ENCODE measurements at regions not wholly inside any gene's neighbourhood (a gene's known extent, or its start where the extent isn't known, plus 50 kb on each side); places are given as distances from the start of the nearest gene placed in this dataset.

DNA sequence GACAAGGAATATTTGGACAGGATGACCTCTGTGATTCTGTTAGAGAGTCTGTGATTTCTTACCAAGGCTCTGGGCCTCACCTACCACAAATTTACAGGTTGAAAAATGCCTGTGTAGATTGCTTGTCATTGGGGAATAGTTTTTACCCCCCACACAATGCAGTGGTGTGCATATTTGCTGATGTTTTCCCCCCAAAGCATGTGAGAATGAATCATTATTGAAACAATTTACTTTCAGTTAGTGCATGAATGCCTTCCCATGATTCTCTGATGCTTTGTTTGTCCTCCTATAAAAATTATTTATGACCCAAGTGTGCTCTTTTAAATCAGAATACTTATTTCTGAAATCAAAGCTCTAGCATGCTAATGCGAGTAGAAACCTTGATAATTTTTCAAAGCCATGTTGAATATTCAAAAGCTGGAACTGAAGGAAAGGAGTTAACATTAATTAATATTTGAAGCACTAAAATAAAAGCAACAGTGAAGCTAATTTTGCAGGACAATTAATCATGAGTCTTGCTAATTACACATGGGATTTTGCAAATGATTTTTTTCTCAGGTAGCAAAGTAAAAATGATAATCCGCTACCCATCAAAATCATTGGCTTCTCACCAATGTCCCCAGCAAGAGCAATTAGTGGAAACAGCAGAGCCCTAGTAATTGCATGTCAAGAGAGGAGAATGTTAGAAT is 361.2 kb upstream of the HNRNPA3 start:
- intact Hi-C loops (cut with DNase I), result no loop called here
- H3K4me1 ChIP-seq (ENCODE audit: control insufficient read depth, insufficient read depth, low read length), result no peaks in the 10 kb centered on the region
- H3K9me3 ChIP-seq (ENCODE audit: control insufficient read depth, low read length), result no peaks in the 10 kb centered on the region
- ATAC-seq (no peak), DNase-seq (no peak)
- H3K4me3 ChIP-seq (ENCODE audit: low read length), result no peak overlapping the region
- H3K27ac ChIP-seq (ENCODE audit: low read length), result no peak overlapping the region
- WGBS, result 92% methylated on average over 2 of the region's 2 CpGs
- no peaks in the 10 kb centered on the region for H3K27me3 ChIP-seq (ENCODE audit: control insufficient read depth, insufficient read depth)

GRCh38 chr2:176851889-176852483 is 360.6 kb upstream of the HNRNPA3 start:
- 93% methylated on average over 1 of the region's 1 CpG for WGBS
- intact Hi-C loops (cut with DNase I), result no loop called here
- no peaks in the 10 kb centered on the region for H3K9me3 ChIP-seq (ENCODE audit: control insufficient read depth, low read length)
- H3K4me3 ChIP-seq (ENCODE audit: low read length), result no peak overlapping the region
- ATAC-seq (no peak), DNase-seq (no peak)
- H3K27me3 ChIP-seq (ENCODE audit: control insufficient read depth, insufficient read depth), result no peaks in the 10 kb centered on the region
- H3K27ac ChIP-seq (ENCODE audit: low read length), result no peak overlapping the region
- H3K4me1 ChIP-seq (ENCODE audit: control insufficient read depth, insufficient read depth, low read length), result no peaks in the 10 kb centered on the region

GRCh38 chr2:176852667-176853066 is 359.9 kb upstream of the HNRNPA3 start:
- Histone ChIP-seq H3K4me3 (ENCODE audit: low read length) (no peak overlapping the region), H3K27me3 (ENCODE audit: control insufficient read depth, insufficient read depth) (no peaks in the 10 kb centered on the region), H3K4me1 (ENCODE audit: control insufficient read depth, insufficient read depth, low read length) (no peaks in the 10 kb centered on the region), H3K9me3 (ENCODE audit: control insufficient read depth, low read length) (no peaks in the 10 kb centered on the region), H3K27ac (ENCODE audit: low read length) (no peak overlapping the region)
- intact Hi-C loops (cut with DNase I), result no loop called here
- ATAC-seq (no peak), DNase-seq (no peak)
- WGBS, result 50% methylated on average over 3 of the region's 3 CpGs

DNA sequence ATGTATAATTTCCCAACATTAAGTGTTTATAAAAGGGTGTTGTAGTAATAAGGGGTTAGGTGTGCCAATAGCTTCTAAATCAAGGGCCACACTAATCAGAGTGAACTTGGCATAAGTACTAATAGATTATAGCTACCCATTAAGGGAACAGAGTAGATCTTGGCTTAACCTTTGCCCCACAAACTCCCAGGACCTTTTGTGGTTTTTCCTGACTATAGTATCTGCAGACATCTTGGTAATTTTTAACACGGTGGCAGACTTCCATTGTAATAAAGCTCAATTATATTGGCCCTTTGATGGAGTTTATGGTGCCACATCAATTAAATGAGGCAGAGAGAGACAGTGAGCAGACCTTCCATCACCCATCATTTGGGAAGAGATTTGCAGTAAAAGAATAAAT is 358.5 kb upstream of the HNRNPA3 start:
- WGBS, result 82% methylated on average over 1 of the region's 1 CpG
- no peaks in the 10 kb centered on the region for H3K27me3 ChIP-seq (ENCODE audit: control insufficient read depth, insufficient read depth)
- no peak overlapping the region for H3K27ac ChIP-seq (ENCODE audit: low read length)
- DNase-seq, result no peak
- ATAC-seq, result no peak
- H3K9me3 ChIP-seq (ENCODE audit: control insufficient read depth, low read length), result no peaks in the 10 kb centered on the region
- H3K4me3 ChIP-seq (ENCODE audit: low read length), result no peak overlapping the region
- H3K4me1 ChIP-seq (ENCODE audit: control insufficient read depth, insufficient read depth, low read length), result no peaks in the 10 kb centered on the region
- intact Hi-C loops (cut with DNase I), result no loop called here

DNA sequence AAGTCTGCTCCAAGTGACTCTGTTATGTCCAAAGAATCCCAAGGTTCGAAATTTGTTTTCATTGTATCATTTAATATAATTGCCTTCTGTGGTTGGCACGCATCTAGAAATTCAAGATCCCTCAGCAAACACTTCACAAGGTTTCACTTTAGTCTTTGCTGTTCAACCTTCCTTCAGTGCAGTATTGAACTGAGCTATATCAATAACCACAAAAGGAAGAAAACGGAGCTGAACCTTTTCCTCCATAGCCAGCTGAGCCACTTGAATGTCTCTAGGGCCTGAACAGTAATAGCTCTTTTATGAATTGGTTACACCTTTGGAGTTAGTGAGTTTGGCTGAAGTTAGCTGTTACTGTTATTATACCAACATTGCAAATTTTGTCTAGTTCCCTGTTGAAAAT is 357.7 kb upstream of the HNRNPA3 start:
- WGBS, result 88% methylated on average over 3 of the region's 3 CpGs
- no peak for ATAC-seq

DNA sequence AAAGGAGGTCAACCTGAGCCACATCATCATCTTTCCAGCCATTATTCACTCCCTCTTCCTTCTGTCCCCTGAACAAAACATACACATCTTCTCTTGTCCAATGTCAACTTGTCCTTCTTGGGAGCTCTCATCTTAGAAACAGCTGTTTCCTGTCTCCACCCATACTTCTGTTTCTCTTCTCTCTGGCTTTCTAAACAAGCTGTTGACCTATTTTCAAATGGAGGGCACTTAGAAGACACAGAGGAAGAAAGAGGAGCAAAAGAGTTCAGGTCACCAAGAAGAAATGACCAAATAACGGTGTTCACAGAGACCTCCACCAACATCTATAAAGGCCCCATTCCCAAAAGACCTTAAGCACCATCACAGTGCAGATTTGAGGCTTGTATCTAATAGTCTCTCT is 355.9 kb upstream of the HNRNPA3 start:
- no peaks in the 10 kb centered on the region for H3K9me3 ChIP-seq (ENCODE audit: control insufficient read depth, low read length)
- WGBS, result 60% methylated on average over 1 of the region's 1 CpG
- intact Hi-C loops (cut with DNase I), result no loop called here
- no peaks in the 10 kb centered on the region for H3K4me1 ChIP-seq (ENCODE audit: control insufficient read depth, insufficient read depth, low read length)
- H3K4me3 ChIP-seq (ENCODE audit: low read length), result no peak overlapping the region
- no peaks in the 10 kb centered on the region for H3K27me3 ChIP-seq (ENCODE audit: control insufficient read depth, insufficient read depth)
- no peak for DNase-seq
- ATAC-seq, result no peak
- no peak overlapping the region for H3K27ac ChIP-seq (ENCODE audit: low read length)

More for the DNA sequence above, 357.7 kb upstream of the HNRNPA3 start:
- Histone ChIP-seq H3K27me3 (ENCODE audit: control insufficient read depth, insufficient read depth) (no peaks in the 10 kb centered on the region), H3K4me1 (ENCODE audit: control insufficient read depth, insufficient read depth, low read length) (no peaks in the 10 kb centered on the region), H3K27ac (ENCODE audit: low read length) (no peak overlapping the region), H3K9me3 (ENCODE audit: control insufficient read depth, low read length) (no peaks in the 10 kb centered on the region), H3K4me3 (ENCODE audit: low read length) (no peak overlapping the region)
- no peak for DNase-seq
- intact Hi-C loops (cut with DNase I), result no loop called here

- H3K4me3 ChIP-seq (ENCODE audit: low read length), result no peak overlapping the region
- H3K27me3 ChIP-seq (ENCODE audit: control insufficient read depth, insufficient read depth), result no peaks in the 10 kb centered on the region
- intact Hi-C loops (cut with DNase I), result no loop called here
- no peak overlapping the region for H3K27ac ChIP-seq (ENCODE audit: low read length)
- no peaks in the 10 kb centered on the region for H3K9me3 ChIP-seq (ENCODE audit: control insufficient read depth, low read length)
- DNase-seq, result no peak
- ATAC-seq, result no peak
- 41% methylated on average over 2 of the region's 2 CpGs for WGBS
- H3K4me1 ChIP-seq (ENCODE audit: control insufficient read depth, insufficient read depth, low read length), result no peaks in the 10 kb centered on the region
Measured at GRCh38 chr2:176865336-176865735, 347.3 kb upstream of the HNRNPA3 start.

DNA sequence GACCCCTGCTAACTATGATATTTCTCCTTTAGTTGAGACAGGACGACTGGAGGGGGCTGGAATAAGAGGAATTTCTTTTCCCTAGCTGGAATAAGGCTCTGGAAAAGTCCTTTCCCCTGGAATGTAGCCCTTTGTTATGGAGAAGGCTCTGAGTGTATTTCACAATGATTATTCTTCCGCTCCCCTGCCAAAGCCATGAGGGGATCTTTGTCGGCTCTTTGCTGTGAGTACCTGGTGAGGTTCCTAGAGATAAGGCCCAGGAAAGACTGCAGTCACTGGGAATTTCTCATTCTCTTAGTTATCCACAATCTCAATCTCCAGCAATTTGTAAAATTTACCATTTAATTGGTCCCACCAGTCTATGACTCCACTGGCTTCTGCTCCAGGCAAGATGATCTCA is 340.2 kb upstream of the HNRNPA3 start:
- intact Hi-C loops (cut with DNase I), result no loop called here
- ATAC-seq, result no peak
- no peak for DNase-seq
- no peaks in the 10 kb centered on the region for H3K27me3 ChIP-seq (ENCODE audit: control insufficient read depth, insufficient read depth)
- H3K4me3 ChIP-seq (ENCODE audit: low read length), result no peak overlapping the region
- 69% methylated on average over 3 of the region's 3 CpGs for WGBS
- H3K4me1 ChIP-seq (ENCODE audit: control insufficient read depth, insufficient read depth, low read length), result no peaks in the 10 kb centered on the region
- H3K9me3 ChIP-seq (ENCODE audit: control insufficient read depth, low read length), result no peaks in the 10 kb centered on the region
- no peak overlapping the region for H3K27ac ChIP-seq (ENCODE audit: low read length)

GRCh38 chr2:176873403-176873802 is 339.2 kb upstream of the HNRNPA3 start:
- Histone ChIP-seq H3K27ac (ENCODE audit: low read length) (no peak overlapping the region), H3K4me1 (ENCODE audit: control insufficient read depth, insufficient read depth, low read length) (no peaks in the 10 kb centered on the region), H3K9me3 (ENCODE audit: control insufficient read depth, low read length) (no peaks in the 10 kb centered on the region), H3K4me3 (ENCODE audit: low read length) (no peak overlapping the region), H3K27me3 (ENCODE audit: control insufficient read depth, insufficient read depth) (no peaks in the 10 kb centered on the region)
- WGBS, result 47% methylated on average over 4 of the region's 4 CpGs
- intact Hi-C loops (cut with DNase I), result no loop called here
- no peak for DNase-seq
- no peak for ATAC-seq

- no peaks in the 10 kb centered on the region for H3K4me1 ChIP-seq (ENCODE audit: control insufficient read depth, insufficient read depth, low read length)
- intact Hi-C loops (cut with DNase I), result no loop called here
- ATAC-seq (no peak), DNase-seq (no peak)
- WGBS, result 83% methylated on average over 4 of the region's 4 CpGs
- no peaks in the 10 kb centered on the region for H3K27me3 ChIP-seq (ENCODE audit: control insufficient read depth, insufficient read depth)
- H3K27ac ChIP-seq (ENCODE audit: low read length), result no peak overlapping the region
- H3K9me3 ChIP-seq (ENCODE audit: control insufficient read depth, low read length), result no peaks in the 10 kb centered on the region
- no peak overlapping the region for H3K4me3 ChIP-seq (ENCODE audit: low read length)
Measured at GRCh38 chr2:176876493-176877103, 336.0 kb upstream of the HNRNPA3 start.

- no peak for ATAC-seq
- no peaks in the 10 kb centered on the region for H3K4me1 ChIP-seq (ENCODE audit: control insufficient read depth, insufficient read depth, low read length)
- H3K27ac ChIP-seq (ENCODE audit: low read length), result no peak overlapping the region
- DNase-seq, result no peak
- H3K27me3 ChIP-seq (ENCODE audit: control insufficient read depth, insufficient read depth), result no peaks in the 10 kb centered on the region
- intact Hi-C loops (cut with DNase I), result no loop called here
- no peaks in the 10 kb centered on the region for H3K9me3 ChIP-seq (ENCODE audit: control insufficient read depth, low read length)
- WGBS, result 75% methylated on average over 5 of the region's 5 CpGs
- H3K4me3 ChIP-seq (ENCODE audit: low read length), result no peak overlapping the region
Measured at GRCh38 chr2:176879426-176879995, 333.1 kb upstream of the HNRNPA3 start.
